ENCODE measurements at regions not wholly inside any gene's neighbourhood (a gene's known extent, or its start where the extent isn't known, plus 50 kb on each side); places are given as distances from the start of the nearest gene placed in this dataset.

GRCh38 chr4:114296126-114296525 lies 302.5 kb upstream of the UGT8 start:
- Histone ChIP-seq H4K91ac (replicated peaks; ENCODE audit: insufficient read length, low read length) (no peak overlapping the region), H2BK5ac (ENCODE audit: low read depth, low read length) (no peak overlapping the region), H3K14ac (ENCODE audit: insufficient read length) (no peak overlapping the region), H2BK15ac (ENCODE audit: low read length) (no peak overlapping the region), H4K8ac (ENCODE audit: extremely low read depth, insufficient read depth, low read length) (no peak overlapping the region), H3K56ac (replicated peaks; ENCODE audit: insufficient read length, low read depth, low read length) (no peak overlapping the region), H2AK5ac (ENCODE audit: low read depth, low read length) (no peak overlapping the region), H2BK20ac (ENCODE audit: low read length) (no peak overlapping the region), H3K79me2 (ENCODE audit: control insufficient read depth in 1 of 2, insufficient read depth in 2 of 2, low read length in 2 of 2) (no peaks in the 10 kb centered on the region), H3K9ac (replicated peaks in 1 of 4; ENCODE audit: extremely low read depth in 1 of 4, low read depth in 3 of 4, low read length in 3 of 4) (no peak overlapping the region), H3K79me1 (ENCODE audit: low read depth, low read length) (no peaks in the 10 kb centered on the region), H3K36me3 (ENCODE audit: control insufficient read depth in 2 of 4, insufficient read depth in 4 of 4, low read length in 3 of 4) (peaks cover 0 to 6% (median 0%) of the 10 kb centered on the region in 4 experiments; a peak in 1 of 8 replicates), H3K18ac (ENCODE audit: extremely low read depth, low read length) (no peak overlapping the region), H3K27me3 (replicated peaks in 1 of 4; ENCODE audit: control insufficient read depth in 3 of 4, extremely low read depth in 1 of 4, insufficient read depth in 3 of 4, low read length in 3 of 4) (no peaks in the 10 kb centered on the region), H3K9me3 (ENCODE audit: insufficient read depth in 2 of 2, low read depth in 1 of 2, low read length in 1 of 2) (peaks cover 0 to 9% of the 10 kb centered on the region in 2 experiments; a peak in 2 of 4 replicates), H3K4me1 (replicated peaks in 1 of 4; ENCODE audit: control insufficient read depth in 3 of 4, insufficient read depth in 4 of 4, low read length in 3 of 4) (no peaks in the 10 kb centered on the region), H3K23ac (ENCODE audit: insufficient read length) (no peak overlapping the region), H3K27ac (ENCODE audit: low read depth, low read length) (no peak overlapping the region), H2BK120ac (replicated peaks; ENCODE audit: low read depth, low read length) (no peak overlapping the region), H4K20me1 (replicated peaks in 1 of 2; ENCODE audit: control insufficient read depth in 1 of 2, insufficient read depth in 2 of 2, low read length in 2 of 2) (no peaks in the 10 kb centered on the region), H3K4me3 (ENCODE audit: extremely low read depth in 1 of 4, insufficient read depth in 2 of 4, low read depth in 3 of 4, low read length in 4 of 4) (no peak overlapping the region), H2BK12ac (ENCODE audit: low read depth, low read length) (no peak overlapping the region), H3K4me2 (ENCODE audit: insufficient read depth in 1 of 2, low read depth in 2 of 2, low read length in 2 of 2) (no peak overlapping the region), H2AFZ (ENCODE audit: low read length) (no peak overlapping the region), H3K4ac (replicated peaks; ENCODE audit: insufficient read length, low read depth, low read length) (no peak overlapping the region), H3K23me2 (ENCODE audit: low read depth, low read length) (no peaks in the 10 kb centered on the region), H4K5ac (ENCODE audit: insufficient read length, low read depth, low read length) (no peak overlapping the region)
- ChIA-PET CTCF (ENCODE audit: partially characterized antibody) (interaction anchor here (0.7 kb wide), 1 partner anchor 91 kb away, joined by 3 read pairs; no protein-coding TSS in a partner anchor), POLR2A (ENCODE audit: partially characterized antibody) (no interaction called here)
- WGBS, 2 experiments (ENCODE audit: extremely low coverage in 1 of 2, insufficient coverage in 1 of 2, insufficient read length in 1 of 2, insufficient replicate concordance in 2 of 2, low coverage in 1 of 2, low lambda C conversion rate in 2 of 2, missing lambda C conversion rate in 1 of 2) = 98% methylated on average over 5 of the region's 17 CpGs; no CpG with 5 or more reads in 1 of the 2 experiments
- DNase-seq (ENCODE audit: low read depth in 1 of 2, low spot score in 2 of 2) (no peak), FAIRE-seq (no peak)
- no peak for TF ChIP-seq POLR2AphosphoS5 (IDR thresholded peaks at IDR 0.05; ENCODE audit: low read depth, low read length)
- no peak for TF ChIP-seq EGR1 (IDR thresholded peaks at IDR 0.05; ENCODE audit: borderline replicate concordance, low read depth, low read length)
- no peak for TF ChIP-seq MAFK (IDR thresholded peaks at IDR 0.05; ENCODE audit: low read depth, low read length)
- no peak for TF ChIP-seq CEBPB (IDR thresholded peaks at IDR 0.05; ENCODE audit: low read depth, low read length)

Data from H1 (cell line).